HG03378 (cell line): ENCODE measurements at regions not wholly inside any gene's neighbourhood (a gene's known extent, or its start where the extent isn't known, plus 50 kb on each side); places are given as distances from the start of the nearest gene placed in this dataset.

Experiments used
- ATAC-seq: cut with Tn5 transposase; IDR thresholded peaks from one replicate; pipeline ENCODE4 v1.9.1; 2021; ENCODE audit warnings: mild to moderate bottlenecking, moderate library complexity; ENCODE audit not compliant: unreplicated experiment

DNA sequence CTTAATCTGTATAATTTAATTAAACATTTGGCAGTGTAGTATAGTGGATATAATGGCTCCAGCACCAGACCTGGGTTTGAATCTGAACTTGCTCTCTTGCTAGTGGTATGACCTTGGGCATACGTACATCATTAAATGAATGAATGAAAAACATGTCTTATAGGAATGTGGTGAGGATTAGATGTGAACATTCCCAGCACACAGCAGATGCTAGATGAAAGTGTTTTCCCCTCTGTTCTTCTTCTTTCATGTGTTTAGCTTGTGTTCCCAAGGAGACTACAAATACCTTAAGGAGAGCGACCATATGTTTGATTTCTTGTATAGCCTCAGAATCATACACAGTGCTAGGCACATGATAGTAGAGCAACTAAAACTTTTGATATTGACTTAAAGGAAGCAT is 56.5 kb downstream of the CT47B1 start:
- no peak for ATAC-seq

- ATAC-seq = no peak
Observed at GRCh38 chrX:120813982-120814381, 61.7 kb downstream of the CT47B1 start.

GRCh38 chrX:120801426-120801825 is 74.2 kb downstream of the CT47B1 start:
- ATAC-seq = no peak

GRCh38 chrX:120797188-120797851 is 78.3 kb downstream of the CT47B1 start:
- ATAC-seq = no peak

- ATAC-seq = no peak
Observed at GRCh38 chrX:120795301-120795700, 80.4 kb downstream of the CT47B1 start.

DNA sequence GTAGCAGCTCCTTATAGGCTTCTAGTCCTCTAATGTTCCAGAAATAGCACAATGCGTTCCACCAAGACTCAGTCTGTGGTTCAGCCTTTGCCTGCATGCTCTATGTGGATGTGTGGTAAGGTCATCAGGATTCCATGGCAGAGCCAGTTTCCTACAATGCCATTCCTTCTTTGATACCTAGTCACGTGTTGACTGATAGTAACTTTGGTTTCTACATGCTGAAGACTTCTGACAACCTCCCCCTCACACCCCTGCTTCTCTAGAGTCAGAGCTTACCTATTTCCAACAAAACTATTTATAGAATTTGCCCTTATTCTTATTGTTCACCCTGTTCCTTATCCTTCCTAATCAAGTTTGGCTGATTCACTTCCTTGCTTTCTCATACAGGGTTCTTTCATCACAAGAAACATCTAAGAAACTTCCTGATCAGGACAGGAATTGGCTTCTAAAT is 81.1 kb downstream of the CT47B1 start:
- ATAC-seq = no peak

DNA sequence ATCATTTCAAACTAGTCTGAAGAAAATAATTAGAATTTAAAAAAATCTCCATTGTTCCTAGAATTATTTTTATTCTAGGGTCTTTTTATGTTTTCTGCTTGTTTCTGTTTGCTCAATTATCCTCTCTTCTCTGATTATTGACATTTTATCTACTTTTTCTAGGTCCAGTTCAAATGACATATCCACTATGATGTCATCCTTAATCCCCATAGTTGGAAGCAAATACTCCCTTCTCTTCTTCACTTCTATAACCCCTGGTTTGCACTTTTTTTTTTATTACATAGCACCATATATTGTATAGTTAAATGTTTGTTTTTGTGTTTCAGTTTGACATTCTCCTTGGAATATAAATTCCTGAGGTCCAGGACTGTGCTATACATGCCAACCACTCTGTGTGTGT is 82.6 kb downstream of the CT47B1 start:
- ATAC-seq = no peak

DNA sequence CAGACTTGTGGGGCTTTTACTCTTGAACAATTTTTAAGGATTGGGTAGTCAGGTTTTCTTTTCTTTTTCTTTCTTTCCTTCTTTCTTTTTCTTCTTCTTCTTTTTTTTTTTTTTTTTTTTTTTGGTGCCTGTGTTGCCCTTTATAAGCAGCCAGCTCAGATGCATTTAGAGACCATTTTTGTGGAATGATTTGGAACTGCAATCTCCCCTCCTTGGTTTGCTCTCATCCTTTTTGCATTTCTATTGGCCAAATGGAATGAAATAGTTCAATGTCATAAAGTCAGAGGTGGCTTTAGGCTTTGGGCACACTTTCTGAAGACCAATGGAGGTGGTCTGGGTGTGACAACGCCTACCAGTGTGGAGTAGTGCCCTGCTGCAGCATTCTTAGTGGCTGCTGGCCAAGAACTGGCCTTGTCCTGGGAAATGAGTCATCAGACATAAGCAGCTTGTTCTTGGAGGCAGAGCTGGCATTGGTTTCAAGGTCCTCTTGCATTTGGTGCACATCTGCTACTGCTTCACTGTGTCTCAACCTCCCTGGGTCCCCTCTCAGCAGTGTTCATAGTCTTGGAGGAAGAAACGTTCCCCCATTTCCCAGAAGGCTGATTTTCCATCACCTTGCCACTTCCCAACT is 84.5 kb downstream of the CT47B1 start:
- ATAC-seq = no peak

DNA sequence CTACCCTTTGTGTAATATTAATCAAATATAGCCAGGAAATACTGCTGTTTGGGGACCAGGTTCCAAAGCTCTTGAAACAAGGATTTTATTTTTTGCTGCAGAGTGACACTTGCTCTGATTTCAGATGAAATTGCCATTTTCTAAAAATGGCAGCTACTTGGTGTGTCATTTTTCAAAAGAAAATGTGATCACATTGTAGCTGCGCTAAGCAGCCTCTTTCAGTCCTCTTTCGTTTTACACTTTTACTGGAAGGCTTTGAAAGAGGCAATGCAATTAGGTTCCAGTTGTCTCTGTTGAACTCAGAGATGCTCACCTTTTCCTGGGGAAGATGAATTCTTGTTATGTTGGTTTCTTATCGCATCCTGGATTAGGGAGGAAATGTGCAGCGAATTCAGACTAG is 85.1 kb downstream of the CT47B1 start:
- no peak for ATAC-seq

DNA sequence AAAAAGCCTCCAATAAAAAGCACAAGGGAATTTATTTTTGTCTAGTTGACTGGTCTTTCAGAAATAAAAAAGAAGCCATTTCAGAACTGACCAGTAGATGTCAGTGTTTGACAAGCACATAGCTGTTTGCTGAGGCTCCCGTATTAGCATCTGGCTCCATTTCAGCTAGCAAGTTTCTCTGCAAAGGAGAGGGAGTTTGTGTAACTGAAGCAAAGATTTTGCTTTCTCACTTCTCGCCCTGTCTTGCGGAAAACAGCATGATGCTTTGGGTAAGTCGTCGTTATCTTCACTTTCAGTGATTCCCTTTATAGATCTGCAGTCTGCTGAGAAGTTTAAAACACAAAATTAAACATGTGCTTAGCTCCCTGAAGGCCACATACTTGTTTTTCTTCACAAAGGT is 85.5 kb downstream of the CT47B1 start:
- peak; percentile 81 for ATAC-seq

DNA sequence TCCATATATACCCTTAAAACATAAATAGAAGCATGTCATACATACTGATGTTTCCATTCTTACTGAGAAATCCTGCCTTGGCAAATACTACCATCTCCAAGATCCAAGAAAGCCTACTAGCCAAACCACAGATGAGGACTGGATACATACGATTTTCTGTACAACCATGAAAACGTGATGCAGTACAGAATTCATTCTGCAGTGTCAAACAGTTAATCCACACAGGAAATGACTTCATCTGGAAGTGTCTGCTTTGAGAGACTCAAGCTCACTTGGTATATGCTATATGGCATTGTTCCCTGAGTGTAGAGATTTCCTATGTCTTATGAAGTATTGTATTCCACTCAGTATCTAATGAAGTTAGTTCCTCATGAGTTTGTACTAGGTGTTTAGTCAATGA is 94.3 kb downstream of the CT47B1 start:
- no peak for ATAC-seq

- ATAC-seq = no peak
Observed at GRCh38 chrX:120775959-120776358, 99.7 kb downstream of the CT47B1 start.

DNA sequence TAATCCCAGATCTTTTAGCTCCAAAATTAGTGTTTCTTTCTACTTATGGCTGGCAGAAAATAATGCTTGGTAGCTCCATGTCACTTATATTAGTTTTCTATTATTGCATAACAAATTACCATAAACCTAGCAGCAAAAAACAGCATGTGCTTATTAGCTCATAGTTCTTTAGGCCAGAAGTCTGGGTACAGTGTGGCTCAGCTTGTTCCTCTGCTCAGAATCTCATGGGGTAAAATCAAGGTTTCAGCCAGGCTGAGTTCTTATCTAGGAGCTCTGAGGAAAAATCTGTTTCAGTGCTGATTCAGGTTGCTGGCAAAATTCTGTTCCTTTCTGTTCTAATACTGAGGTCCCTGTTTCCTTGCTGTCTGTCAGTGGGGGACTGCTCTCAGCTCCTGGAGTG is 101.1 kb downstream of the CT47B1 start:
- ATAC-seq = no peak

DNA sequence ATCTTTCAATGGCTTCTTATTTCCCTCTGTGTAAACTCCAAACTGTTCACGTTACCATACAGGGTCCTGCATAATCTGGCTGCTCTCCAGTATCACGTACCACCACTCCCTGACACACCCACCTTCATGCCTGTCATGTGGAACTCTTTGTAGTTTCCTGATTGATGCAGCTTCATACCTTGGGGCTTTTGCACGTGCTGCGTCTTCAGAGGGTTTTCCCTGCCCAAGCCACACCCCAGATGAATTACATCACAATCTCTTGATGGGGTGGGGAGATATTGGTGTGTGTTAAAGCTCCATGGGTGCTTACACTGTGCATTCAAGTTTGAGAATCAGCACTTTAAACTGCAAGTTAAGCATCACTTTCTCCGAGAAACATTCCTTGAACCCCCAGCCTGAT is 101.9 kb downstream of the CT47B1 start:
- no peak for ATAC-seq

DNA sequence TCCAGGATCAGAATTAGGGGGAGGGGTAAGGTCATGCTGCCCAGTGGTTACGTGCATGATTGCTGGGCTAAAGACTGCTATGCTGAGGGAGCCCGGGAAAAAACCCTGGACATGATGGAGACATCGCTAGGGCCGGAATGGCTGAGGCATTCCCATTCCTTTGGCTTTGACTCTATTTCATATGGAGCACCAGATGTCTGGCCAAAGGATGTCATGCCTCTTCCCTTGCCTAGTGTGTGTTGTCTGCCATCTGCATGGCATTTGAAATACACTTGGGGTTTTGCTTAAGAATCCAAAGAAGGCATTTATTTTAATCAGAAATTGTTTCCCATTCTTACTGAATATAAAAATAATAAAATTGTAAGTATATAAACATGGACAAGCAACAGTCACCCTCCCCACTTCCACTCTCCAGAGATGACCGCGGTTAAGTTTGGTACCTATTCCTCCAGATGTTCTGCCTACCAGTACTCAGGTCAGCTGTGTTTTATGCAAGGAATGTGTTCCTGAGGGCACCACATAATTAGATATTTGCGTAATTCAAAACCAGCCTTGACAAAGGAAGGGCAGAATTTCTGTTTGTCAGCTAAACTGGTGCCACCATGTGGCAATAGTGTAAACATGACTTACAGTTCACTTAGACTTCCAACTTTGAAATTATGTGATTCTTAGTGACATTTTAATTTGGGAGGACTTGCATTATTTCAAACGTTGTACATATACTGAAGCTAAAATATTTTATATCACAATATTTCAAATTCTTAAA is 105.9 kb downstream of the CT47B1 start:
- ATAC-seq = no peak

- no peak for ATAC-seq
Observed at GRCh38 chrX:120768681-120769080, 107.0 kb downstream of the CT47B1 start.

DNA sequence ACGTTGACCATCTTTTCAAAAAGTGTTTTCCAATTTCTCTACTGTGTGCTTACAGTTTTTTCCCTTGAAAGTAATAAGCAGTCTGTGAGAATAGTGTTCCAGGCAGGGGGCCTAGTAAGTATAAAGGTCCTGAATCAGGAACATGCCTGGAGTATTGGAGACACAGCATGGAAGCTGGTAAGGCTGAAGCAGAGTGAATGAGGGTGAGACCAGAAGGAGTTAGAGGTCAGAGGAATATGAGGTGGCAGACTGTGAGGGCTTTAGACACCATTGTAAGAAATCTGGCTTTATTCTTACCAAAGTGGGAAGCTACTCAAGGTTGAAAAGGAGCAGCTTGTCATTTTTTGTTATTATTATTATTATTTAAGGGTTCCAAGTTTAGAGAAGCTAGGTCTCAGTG is 107.4 kb downstream of the CT47B1 start:
- ATAC-seq = no peak

DNA sequence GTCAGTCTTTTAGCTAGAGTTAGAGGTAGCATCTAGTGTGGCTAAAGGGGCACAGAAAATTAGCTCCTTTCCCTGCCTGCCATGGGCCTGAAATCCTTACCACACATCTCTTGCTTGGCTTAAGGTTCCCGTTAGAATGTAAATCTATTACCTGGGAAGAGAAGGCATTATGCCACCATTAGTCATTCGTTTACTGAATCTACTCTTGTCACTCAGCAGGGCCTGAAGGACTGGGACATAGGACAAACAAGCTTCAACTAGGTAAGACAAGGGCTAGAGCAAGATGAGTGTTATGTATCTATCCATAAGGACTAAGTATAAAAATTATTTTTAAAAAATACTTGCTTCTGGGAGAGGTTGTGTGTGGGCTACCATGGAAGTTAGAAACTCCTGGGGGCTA is 112.4 kb downstream of the CT47B1 start:
- ATAC-seq = no peak

DNA sequence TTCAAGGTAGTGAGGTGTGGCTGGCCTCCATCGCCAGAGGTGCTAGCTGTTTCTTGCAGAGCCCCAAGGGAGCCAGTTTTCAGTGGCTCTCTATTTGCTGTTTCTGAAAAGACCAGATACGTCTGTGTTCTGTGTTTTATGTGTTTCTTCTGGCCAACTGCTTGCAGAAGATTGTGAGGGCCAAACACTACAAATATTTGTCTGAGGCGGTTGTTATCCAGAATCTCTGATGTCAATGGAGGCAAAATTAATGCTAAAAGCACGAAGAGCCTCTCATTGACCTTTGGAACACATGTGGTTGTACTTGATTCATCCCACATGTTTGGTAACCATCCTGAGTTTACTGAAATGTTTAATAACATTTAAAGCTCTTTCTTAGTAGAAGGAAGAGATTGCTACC is 113.9 kb downstream of the CT47B1 start:
- no peak for ATAC-seq

GRCh38 chrX:120759685-120760084 is 116.0 kb downstream of the CT47B1 start:
- ATAC-seq = no peak

DNA sequence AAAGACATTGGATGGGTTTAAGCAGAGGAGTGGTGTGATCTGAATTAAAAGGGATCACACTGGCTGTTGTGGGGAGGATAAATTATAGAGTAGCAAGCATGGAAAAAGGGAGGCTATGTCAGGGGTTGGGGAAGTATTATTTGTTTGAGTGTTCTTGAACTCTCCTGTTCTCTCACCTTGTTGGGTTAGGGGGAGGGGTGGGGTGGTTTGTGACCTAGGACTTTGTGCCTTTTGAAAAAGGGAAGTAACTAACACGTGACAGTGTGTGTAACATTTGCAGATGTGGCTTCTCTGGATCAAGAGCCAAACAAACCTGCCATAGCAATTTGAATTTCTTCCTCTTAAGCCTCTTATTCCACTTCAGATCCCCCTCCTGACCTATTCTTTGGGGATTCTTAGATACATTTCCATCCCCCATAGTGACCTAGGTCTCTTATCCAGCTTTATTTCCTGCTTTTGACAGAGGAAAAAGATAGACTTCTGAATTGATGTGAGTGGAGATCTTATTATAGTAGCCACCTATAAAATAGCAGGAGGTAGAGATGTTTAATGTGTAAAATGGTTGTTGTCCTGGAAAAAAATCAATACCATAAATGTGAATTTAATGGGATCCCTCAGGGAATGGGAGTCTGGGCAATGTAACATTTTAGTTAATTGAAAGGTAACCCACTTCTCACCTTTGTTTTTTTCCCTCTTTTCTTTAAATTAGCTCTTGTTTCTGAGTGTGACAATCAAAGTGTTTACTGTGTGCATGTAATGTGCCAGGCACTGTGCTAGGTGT is 120.4 kb downstream of the CT47B1 start:
- peak; percentile 60 for ATAC-seq
